ENCODE measurements at regions not wholly inside any gene's neighbourhood (a gene's known extent, or its start where the extent isn't known, plus 50 kb on each side); places are given as distances from the start of the nearest gene placed in this dataset.

DNA sequence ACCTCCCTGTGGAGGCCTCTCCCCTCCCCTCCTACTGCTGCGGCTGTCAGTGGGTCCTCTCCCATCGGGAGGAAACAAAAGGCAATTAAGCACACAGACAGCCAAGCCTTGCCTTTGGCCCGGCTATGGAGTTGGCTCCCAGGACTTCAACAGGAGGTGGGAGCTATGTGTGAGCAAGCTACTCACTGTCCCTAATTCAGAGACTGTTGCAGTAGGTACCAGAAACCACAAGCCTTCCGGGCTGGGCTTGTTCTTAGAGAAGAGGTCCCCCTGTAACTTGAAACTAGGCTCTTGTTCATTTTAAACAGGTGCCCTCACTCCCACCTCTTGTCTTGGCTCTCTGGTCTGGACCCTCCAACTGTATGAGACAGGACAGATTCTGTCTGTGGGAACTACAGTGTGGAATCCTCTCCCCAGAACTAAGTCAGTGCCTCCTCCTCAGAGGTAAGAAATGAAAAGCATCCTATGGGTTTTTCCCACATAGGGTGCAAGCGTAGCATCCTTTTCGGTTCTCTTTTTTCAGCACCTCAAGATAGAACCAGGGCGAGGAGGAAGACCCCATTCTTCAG is 561.1 kb downstream of the EBF1 start:
- no peaks in the 10 kb centered on the region for H3K27me3 ChIP-seq
- DNase-seq (no peak), ATAC-seq (ENCODE audit: low FRiP score in 2 of 2) (no peak)
- no peak for TF ChIP-seq POLR2AphosphoS5 (IDR thresholded peaks at IDR 0.05)
- no peak for TF ChIP-seq CTCF (IDR thresholded peaks at IDR 0.05)
- TF ChIP-seq POLR2A (IDR thresholded peaks at IDR 0.05): no peak
- no peak for TF ChIP-seq EP300 (IDR thresholded peaks at IDR 0.05)
- H3K4me1 ChIP-seq: no peaks in the 10 kb centered on the region
- WGBS, 2 donors: 54 to 63% methylated on average over 7 of the region's 7 CpGs
- H3K4me3 ChIP-seq: no peak overlapping the region
- no peaks in the 10 kb centered on the region for H3K36me3 ChIP-seq
- no peaks in the 10 kb centered on the region for H3K9me3 ChIP-seq
- H3K27ac ChIP-seq: no peak overlapping the region

- 59 to 80% methylated on average over 2 of the region's 2 CpGs for WGBS, 2 donors
- Histone ChIP-seq H3K27me3 (no peaks in the 10 kb centered on the region), H3K36me3 (no peaks in the 10 kb centered on the region), H3K4me3 (no peak overlapping the region), H3K4me1 (no peaks in the 10 kb centered on the region), H3K27ac (no peak overlapping the region), H3K9me3 (no peaks in the 10 kb centered on the region)
- TF ChIP-seq EP300 (IDR thresholded peaks at IDR 0.05): no peak
- ATAC-seq (ENCODE audit: low FRiP score in 2 of 2) (no peak), DNase-seq (no peak)
Measured at GRCh38 chr5:158537366-158537765, 562.4 kb downstream of the EBF1 start.

DNA sequence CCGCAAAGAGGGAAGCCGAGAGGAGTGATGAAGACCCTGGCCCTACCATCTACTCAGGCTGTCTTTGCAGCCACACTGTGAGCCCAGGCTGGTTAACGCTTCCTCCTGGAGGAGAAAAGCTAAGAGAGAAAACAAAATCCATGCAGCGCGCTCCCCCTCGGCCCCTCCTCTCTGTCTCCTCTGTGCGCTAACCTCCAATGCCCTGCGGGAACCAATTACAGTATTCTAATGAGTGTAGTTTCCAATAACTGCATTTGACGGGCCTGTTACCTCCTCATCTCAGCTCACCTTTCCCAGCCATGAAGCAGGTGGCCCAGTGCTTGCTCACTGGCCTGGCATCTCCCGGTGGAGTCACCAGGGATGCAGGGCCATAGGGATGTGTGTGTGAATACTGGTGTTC is 565.5 kb downstream of the EBF1 start:
- DNase-seq (no peak), ATAC-seq (ENCODE audit: low FRiP score in 2 of 2) (no peak)
- TF ChIP-seq EP300 (IDR thresholded peaks at IDR 0.05): no peak
- TF ChIP-seq CTCF (IDR thresholded peaks at IDR 0.05): no peak
- TF ChIP-seq POLR2AphosphoS5 (IDR thresholded peaks at IDR 0.05): no peak
- no peak for TF ChIP-seq POLR2A (IDR thresholded peaks at IDR 0.05)
- H3K4me3 ChIP-seq: no peak overlapping the region
- 94 to 95% methylated on average over 10 of the region's 10 CpGs for WGBS, 2 donors
- no peak overlapping the region for H3K27ac ChIP-seq
- H3K4me1 ChIP-seq: no peaks in the 10 kb centered on the region
- H3K27me3 ChIP-seq: no peaks in the 10 kb centered on the region
- no peaks in the 10 kb centered on the region for H3K9me3 ChIP-seq
- no peaks in the 10 kb centered on the region for H3K36me3 ChIP-seq

- 86 to 89% methylated on average over 5 of the region's 5 CpGs for WGBS, 2 donors
- Histone ChIP-seq H3K27me3 (no peaks in the 10 kb centered on the region), H3K27ac (no peak overlapping the region), H3K36me3 (no peaks in the 10 kb centered on the region), H3K4me1 (no peaks in the 10 kb centered on the region), H3K9me3 (no peaks in the 10 kb centered on the region), H3K4me3 (no peak overlapping the region)
- DNase-seq: no peak
- ATAC-seq (ENCODE audit: low FRiP score in 2 of 2): no peak
- TF ChIP-seq POLR2A (IDR thresholded peaks at IDR 0.05) (no peak), EP300 (IDR thresholded peaks at IDR 0.05) (no peak), CTCF (IDR thresholded peaks at IDR 0.05) (no peak), POLR2AphosphoS5 (IDR thresholded peaks at IDR 0.05) (no peak)
Measured at GRCh38 chr5:158532739-158533138, 567.0 kb downstream of the EBF1 start.

DNA sequence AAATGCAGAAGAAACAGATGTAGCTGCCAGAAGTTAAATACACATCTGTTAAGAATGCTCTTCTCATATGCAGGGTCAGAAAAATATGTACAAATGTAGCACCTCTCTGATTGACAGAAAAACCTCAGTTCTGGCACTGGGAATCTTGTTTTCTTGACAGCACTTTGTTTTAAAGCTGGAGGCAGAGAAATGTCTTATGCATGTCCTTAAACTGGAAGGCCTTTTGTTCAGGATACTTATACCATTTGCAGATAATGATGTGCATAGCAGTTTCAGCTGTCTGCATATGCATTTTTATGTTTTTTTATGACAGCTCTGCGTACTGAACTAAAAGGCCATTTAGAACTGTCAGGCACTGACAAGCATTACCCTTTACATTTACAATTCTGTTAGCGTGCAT is 567.9 kb downstream of the EBF1 start:
- no peaks in the 10 kb centered on the region for H3K4me1 ChIP-seq
- 91 to 96% methylated on average over 2 of the region's 2 CpGs for WGBS, 2 donors
- H3K4me3 ChIP-seq: no peak overlapping the region
- ATAC-seq (ENCODE audit: low FRiP score in 2 of 2): no peak
- H3K9me3 ChIP-seq: no peaks in the 10 kb centered on the region
- H3K27me3 ChIP-seq: no peaks in the 10 kb centered on the region
- DNase-seq: no peak
- H3K27ac ChIP-seq: no peak overlapping the region
- TF ChIP-seq EP300 (IDR thresholded peaks at IDR 0.05): no peak
- TF ChIP-seq POLR2A (IDR thresholded peaks at IDR 0.05): no peak
- no peak for TF ChIP-seq CTCF (IDR thresholded peaks at IDR 0.05)
- no peak for TF ChIP-seq POLR2AphosphoS5 (IDR thresholded peaks at IDR 0.05)
- no peaks in the 10 kb centered on the region for H3K36me3 ChIP-seq
